ENCODE measurements at regions not wholly inside any gene's neighbourhood (a gene's known extent, or its start where the extent isn't known, plus 50 kb on each side); places are given as distances from the start of the nearest gene placed in this dataset.

GRCh38 chr4:101670897-101671296 is 119.6 kb upstream of the BANK1 start:
- Mint-ChIP-seq H3K4me3 (ENCODE audit: low read depth) (no peak overlapping the region), H3K9me3 (ENCODE audit: low read depth) (no peaks in the 10 kb centered on the region), H3K36me3 (ENCODE audit: insufficient read depth) (no peaks in the 10 kb centered on the region), H3K27ac (no peak overlapping the region), H3K4me1 (ENCODE audit: low read depth) (no peaks in the 10 kb centered on the region), H3K27me3 (no peaks in the 10 kb centered on the region)
- TF ChIP-seq CTCF (IDR thresholded peaks at IDR 0.05; ENCODE audit: unreplicated experiment) = no peak
- DNase-seq (ENCODE audit: low spot score, unreplicated experiment) = no peak

- no peak for TF ChIP-seq CTCF (IDR thresholded peaks at IDR 0.05; ENCODE audit: unreplicated experiment)
- Mint-ChIP-seq H3K9me3 (ENCODE audit: low read depth) (no peaks in the 10 kb centered on the region), H3K4me1 (ENCODE audit: low read depth) (no peaks in the 10 kb centered on the region), H3K4me3 (ENCODE audit: low read depth) (no peak overlapping the region), H3K27ac (no peak overlapping the region), H3K36me3 (ENCODE audit: insufficient read depth) (no peaks in the 10 kb centered on the region), H3K27me3 (no peaks in the 10 kb centered on the region)
- DNase-seq (ENCODE audit: low spot score, unreplicated experiment) = no peak
These were observed 120.2 kb upstream of the BANK1 start for GRCh38 chr4:101670370-101670769.

- no peak overlapping the region for H3K27ac Mint-ChIP-seq
- H3K4me1 Mint-ChIP-seq (ENCODE audit: low read depth) = no peaks in the 10 kb centered on the region
- H3K36me3 Mint-ChIP-seq (ENCODE audit: insufficient read depth) = no peaks in the 10 kb centered on the region
- H3K9me3 Mint-ChIP-seq (ENCODE audit: low read depth) = no peaks in the 10 kb centered on the region
- no peak for TF ChIP-seq CTCF (IDR thresholded peaks at IDR 0.05; ENCODE audit: unreplicated experiment)
- no peak for DNase-seq (ENCODE audit: low spot score, unreplicated experiment)
- no peak overlapping the region for H3K4me3 Mint-ChIP-seq (ENCODE audit: low read depth)
- H3K27me3 Mint-ChIP-seq = no peaks in the 10 kb centered on the region
These were observed 120.7 kb upstream of the BANK1 start for GRCh38 chr4:101669832-101670188.

GRCh38 chr4:101669138-101669831 is 121.2 kb upstream of the BANK1 start:
- no peak for TF ChIP-seq CTCF (IDR thresholded peaks at IDR 0.05; ENCODE audit: unreplicated experiment)
- no peak for DNase-seq (ENCODE audit: low spot score, unreplicated experiment)
- Mint-ChIP-seq H3K36me3 (ENCODE audit: insufficient read depth) (no peaks in the 10 kb centered on the region), H3K27me3 (no peaks in the 10 kb centered on the region), H3K4me3 (ENCODE audit: low read depth) (no peak overlapping the region), H3K27ac (no peak overlapping the region), H3K4me1 (ENCODE audit: low read depth) (no peaks in the 10 kb centered on the region), H3K9me3 (ENCODE audit: low read depth) (no peaks in the 10 kb centered on the region)

GRCh38 chr4:101667348-101667747 is 123.2 kb upstream of the BANK1 start:
- Mint-ChIP-seq H3K27ac (no peak overlapping the region), H3K27me3 (no peaks in the 10 kb centered on the region), H3K4me3 (ENCODE audit: low read depth) (no peak overlapping the region), H3K4me1 (ENCODE audit: low read depth) (no peaks in the 10 kb centered on the region), H3K36me3 (ENCODE audit: insufficient read depth) (no peaks in the 10 kb centered on the region), H3K9me3 (ENCODE audit: low read depth) (no peaks in the 10 kb centered on the region)
- DNase-seq (ENCODE audit: low spot score, unreplicated experiment) = no peak
- TF ChIP-seq CTCF (IDR thresholded peaks at IDR 0.05; ENCODE audit: unreplicated experiment) = no peak

All from progenitor cell of endocrine pancreas (in vitro differentiated cells).